ENCODE measurements at regions not wholly inside any gene's neighbourhood (a gene's known extent, or its start where the extent isn't known, plus 50 kb on each side); places are given as distances from the start of the nearest gene placed in this dataset.

GRCh38 chr13:26929971-26930730, 169.6 kb upstream of the GPR12 start:
- peak; percentile 11 to 66 for DNase-seq

- no peak for DNase-seq
These were observed 166.9 kb upstream of the GPR12 start for GRCh38 chr13:26927511-26927910.

DNA sequence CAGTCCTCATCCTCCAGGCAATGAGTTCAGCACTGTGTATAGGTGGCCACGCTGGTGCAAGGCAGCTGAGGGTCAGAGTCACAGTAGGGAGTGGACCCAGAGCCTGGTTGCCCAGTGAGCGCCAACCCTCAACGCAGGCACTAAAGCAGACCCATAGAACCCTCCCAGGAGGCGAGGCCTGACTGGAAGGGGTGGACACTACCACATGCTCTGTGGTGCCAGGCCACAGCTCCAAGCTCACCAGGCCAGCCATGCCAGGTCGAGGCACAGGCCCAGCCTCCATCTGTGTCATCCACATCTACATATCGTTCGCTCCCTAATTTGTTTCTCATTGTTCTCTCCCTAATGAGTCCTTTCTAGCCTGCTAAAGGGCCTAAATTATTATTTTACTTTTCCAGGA, 165.8 kb upstream of the GPR12 start:
- DNase-seq = no peak

DNA sequence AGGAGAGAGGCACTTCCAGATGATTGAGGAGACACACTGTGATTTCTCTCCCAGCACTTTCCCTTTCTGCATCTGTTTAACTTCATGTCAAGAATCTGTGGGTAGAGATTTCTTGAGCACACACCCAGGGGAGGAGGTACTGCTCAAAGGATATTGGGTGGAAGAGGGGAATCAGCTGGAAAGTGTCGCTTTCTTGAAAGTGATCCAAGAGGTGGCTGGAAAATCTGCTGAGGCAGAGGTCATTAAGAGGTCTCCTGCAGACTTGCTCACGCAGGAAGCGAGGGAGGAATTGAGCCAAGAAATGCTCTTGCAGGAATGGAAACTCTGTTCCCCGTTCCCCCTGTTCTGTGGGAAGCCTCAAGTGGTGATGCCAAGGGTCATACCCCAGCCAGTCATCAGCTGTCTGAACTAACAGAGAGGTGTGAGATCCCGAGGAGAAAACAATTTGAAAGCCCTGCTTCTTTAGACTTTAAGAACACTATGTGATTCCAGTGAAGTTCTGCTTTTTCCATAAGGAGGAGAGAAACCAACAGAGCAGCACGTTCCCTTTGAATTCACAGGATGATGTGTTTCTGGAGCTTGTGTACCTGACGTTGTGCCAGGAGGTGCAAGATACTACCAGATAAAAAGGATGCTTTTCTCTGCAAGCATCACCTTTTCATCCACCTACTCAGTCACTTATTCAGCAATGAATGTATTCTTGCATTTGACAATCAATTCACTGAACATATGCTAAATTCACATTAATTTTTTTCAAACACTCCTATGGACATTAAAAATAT, 163.4 kb upstream of the GPR12 start:
- DNase-seq = no peak

DNA sequence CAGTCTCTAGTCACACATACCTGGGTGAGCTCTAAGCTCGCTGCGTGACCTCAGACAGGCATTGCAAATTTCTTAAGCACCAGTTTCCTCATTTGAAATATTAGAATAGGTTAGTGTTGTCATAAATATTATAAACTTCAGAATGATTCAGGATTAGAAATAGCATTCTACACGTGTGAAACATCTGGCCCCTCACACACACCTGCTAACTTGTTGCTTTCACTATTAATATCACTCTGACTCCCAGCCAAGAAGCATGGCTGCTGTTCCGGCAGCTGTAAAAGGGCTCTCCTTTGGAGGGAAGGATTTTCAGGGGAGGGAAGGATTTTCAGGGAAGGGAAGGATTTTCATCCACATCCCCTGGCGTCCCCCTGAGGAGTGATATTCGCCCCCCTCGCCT, 161.3 kb upstream of the GPR12 start:
- no peak for DNase-seq

DNA sequence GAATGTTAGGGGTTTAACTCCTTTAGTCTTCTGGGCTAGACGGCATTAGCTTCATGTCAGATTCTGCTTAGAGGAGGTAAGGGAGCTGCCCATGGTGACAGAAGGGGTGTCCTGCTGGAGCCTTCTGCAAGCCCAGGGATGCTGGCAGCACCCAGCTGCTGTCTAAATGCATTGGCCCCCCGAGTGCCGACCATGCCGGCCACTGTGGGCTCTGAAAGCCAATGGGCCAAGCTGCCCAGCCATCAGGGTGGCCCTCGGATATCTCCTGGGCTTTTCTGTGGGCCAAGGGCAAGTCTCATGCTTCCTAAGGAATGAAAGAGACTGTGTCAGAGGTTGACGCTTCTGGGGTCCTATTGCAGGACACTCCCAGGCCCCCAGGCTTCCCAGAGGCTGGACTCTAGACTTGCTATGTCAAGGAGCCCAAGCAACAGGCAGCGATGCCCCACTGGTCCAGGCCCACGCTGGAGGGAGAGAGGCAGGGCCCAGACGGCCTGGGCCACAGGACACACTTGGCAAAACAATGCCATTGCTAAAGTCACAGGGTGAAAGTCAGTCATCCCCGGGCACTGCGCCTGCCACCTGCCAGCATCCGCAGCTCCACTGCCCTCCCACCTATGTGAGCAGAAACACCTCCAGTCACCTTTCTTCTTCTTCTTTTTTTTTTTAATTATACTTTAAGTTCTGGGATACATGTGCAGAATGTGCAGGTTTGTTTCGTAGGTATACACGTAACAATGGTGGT, 160.2 kb upstream of the GPR12 start:
- DNase-seq = no peak

DNA sequence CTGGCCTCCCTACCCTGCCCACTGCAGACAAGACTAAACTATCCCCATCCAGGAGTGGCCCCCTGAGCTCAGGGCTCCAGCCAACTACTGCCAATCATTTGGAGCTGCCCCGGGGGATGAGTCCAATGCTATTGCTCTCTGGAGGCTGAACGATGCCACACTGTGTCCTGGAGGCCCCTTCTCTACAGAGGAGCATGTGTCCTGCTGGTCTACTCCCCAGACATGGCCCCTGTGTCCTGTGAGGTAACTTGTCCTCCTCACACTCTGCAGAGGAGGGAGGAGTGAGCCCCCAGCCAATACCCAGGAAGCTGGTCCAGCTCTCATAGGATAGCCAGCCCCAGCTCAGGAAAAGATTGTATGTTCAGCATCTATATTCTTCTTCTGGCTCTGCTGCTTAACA, 159.1 kb upstream of the GPR12 start:
- DNase-seq = no peak

GRCh38 chr13:26919311-26919710, 158.7 kb upstream of the GPR12 start:
- DNase-seq = no peak

DNA sequence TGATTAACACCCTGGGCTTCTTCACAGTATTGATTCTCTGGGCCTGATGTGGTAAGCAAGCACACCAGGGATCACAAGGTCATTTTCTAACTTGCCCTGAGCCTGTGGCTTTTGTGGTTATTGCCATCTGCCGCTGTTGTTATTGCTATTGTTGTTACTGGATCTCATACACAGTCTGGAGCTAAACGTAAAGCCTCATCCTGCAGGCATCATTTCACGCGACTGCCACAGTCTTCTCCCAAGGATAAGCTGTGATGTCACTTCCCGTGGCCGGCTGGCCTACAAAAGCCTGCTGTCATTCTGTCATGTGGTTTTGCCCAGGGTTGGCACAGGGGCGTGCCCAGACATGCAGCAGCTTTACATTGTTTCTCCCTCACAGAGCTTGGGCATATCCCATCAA, 154.0 kb upstream of the GPR12 start:
- no peak for DNase-seq

GRCh38 chr13:26914148-26914547, 153.6 kb upstream of the GPR12 start:
- DNase-seq = no peak

DNA sequence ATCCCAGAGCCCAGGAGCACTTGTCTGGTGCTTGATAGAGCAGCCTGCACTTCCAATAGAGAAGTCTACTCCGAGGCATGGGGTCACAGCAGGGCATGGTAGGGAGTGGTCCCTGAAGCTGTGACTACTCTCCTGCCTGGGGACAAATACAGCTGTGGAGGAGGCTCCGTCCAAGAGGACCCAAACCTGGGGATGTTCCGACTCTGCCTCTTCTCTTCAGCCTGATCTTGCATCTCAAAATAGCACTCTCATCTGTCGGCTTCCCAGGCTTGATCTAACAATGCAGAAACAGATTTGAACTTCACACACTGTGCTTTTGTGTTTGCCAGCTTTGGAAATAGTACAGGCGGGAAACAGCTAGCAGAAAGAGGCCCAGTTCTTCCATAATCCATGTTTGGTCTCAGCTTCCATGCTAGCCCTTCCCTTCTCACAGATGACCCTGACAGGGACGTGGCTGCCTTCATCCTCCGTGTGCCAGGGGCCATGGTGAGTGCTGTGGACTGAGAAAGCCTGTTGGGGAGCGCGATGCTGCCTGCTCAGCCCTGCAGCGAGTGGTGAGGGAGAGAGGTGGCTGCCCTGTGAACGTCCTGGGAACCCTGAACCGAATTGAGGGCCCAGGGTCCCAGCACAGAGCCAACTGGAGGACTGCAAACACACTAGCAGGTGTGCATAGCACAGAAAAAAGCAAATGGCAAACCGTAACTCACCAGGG, 150.3 kb upstream of the GPR12 start:
- DNase-seq = no peak

DNA sequence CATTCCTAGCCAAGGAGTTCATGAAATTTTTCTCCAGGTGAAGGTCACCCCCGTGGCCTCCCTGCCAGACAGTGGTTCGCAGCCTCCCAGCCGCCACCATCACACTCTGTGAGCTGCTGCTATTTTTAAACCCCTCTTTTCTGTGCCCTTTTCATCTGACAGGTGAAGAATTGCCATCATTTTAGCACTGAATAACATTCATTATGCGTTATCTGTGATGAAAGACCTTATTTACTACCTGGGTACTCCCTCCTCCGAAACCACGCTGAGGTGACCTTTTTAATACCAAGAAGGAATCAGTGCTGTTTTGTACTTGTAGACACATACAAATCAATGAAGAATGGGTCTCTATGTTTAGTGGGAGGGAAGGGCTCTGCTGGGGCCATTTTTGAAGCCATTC, 148.9 kb upstream of the GPR12 start:
- DNase-seq = no peak

DNA sequence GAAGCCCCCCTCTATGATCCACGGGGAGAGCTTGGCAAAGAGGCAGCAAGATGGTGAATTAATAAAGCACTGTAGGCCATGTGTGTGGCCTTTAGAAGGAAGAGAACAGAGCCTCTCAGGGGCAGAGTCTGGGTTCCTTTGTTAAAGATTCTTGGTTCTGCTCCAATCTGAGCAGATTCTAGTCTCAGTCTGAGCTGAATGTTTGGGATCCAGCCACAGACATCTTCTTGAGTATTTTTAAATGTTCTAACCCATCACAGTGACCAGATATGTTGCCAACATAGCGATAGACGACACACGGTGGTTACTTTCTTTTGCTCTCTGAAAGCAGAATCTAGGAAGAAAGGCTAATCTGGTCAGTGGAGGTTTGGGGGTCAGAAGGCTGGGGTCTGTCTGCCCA, 147.5 kb upstream of the GPR12 start:
- DNase-seq = no peak

GRCh38 chr13:26899202-26899601, 138.6 kb upstream of the GPR12 start:
- DNase-seq = no peak

GRCh38 chr13:26897706-26898550, 137.3 kb upstream of the GPR12 start:
- DNase-seq = no peak

DNA sequence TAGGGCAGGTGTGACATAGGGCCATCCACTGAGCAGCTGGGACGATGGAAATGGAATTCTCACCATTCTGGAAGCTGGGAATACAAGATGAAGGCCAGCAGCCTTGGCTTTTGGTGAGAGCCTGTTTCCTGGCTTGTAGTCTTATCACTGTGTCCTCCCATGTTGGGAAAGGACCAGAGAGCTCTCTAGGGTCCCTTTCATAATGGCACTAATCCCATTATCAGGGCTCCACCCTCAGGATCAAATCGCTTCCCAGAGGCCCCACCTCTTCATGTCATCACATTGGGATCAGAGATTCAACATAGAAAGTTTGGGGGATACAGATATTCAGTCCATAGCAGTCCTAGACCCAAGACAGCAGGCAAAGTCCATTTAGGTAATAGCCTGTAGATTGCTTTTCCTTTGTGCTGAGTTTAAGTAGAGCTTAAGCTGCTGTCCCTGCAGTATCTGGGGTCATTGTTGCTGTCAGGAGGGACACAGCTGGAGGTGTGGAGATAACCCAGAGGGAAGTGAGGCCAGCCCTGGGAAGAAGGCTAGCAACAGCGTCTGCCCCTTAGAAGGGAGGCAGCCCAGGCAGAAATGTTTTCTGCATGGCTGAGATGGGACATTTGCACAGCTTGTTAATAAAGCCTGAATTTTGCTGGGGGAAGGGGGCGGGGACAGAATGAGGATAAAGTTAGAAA, 136.5 kb upstream of the GPR12 start:
- no peak for DNase-seq

- DNase-seq = no peak
These were observed 135.4 kb upstream of the GPR12 start for GRCh38 chr13:26895808-26896466.

- DNase-seq = no peak
These were observed 134.7 kb upstream of the GPR12 start for GRCh38 chr13:26895081-26895807.

DNA sequence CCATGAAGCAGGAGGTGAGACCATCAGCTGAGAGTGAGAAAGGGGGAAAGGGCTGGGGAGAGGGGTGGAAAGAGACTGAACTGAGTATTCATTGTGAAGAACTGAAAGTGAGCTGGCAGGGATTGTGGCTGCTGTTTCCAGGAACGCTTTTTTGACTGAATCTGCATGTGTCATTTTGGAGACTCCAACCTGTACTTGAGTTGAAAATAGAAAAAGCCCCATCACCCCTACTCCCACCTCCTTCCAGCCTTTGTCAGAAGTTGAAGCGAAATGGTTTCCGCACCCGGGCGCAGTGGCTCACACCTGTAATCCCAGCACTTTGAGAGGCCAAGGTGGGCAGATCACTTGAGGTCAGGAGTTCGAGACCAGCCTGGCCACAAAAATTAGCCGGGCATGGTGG, 128.0 kb upstream of the GPR12 start:
- DNase-seq = no peak

DNA sequence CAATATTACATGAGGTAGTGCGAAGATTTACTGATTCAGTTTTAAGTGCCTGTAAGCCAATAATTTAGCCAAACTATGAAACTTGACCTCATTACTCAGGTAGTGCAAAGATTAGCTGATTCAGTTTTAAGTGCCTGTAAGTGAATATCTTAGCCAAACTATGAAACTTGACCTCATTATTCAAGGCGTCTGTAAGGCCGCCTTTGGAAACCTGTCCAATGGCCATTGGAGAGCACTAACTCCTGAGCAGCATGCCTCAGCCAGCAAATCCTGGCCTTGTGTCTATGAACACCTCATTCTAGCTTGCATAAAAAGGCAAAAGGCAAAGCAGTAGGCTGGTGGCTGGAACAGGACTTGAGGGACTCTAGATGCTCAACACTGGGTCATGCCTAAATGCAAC, 127.0 kb upstream of the GPR12 start:
- DNase-seq = no peak

All from SW 1271 (cell line).